Transverse colon (tissue), 4 donors: ENCODE measurements at regions not wholly inside any gene's neighbourhood (a gene's known extent, or its start where the extent isn't known, plus 50 kb on each side); places are given as distances from the start of the nearest gene placed in this dataset.

Experiments
- EP300 ChIP-seq: sonication (generic); formaldehyde crosslinking; IDR thresholded peaks from one replicate; pipeline ENCODE4 v1.6.1; 2017; ENCODE audit warnings: antibody characterized with exemption, low read depth
- POLR2A ChIP-seq: fragments of 450-650 bp; IDR thresholded peaks from one replicate; pipeline ENCODE4 v1.6.1; 2016; ENCODE audit warnings: antibody characterized with exemption, mild to moderate bottlenecking, moderate library complexity
- POLR2AphosphoS5 ChIP-seq, 3 donors: sonication (generic); formaldehyde crosslinking; IDR thresholded peaks; one replicate each; pipeline ENCODE4 v1.6.1; 2016; ENCODE audit warnings: antibody characterized with exemption in 3 of 3
- TF ChIP-seq, protein P1 (sequence below), 5 experiments: fragments of 200-600 bp in 3 of 5; fragments of 450-650 bp in 2 of 5; sonication (generic) in 3 of 5; IDR thresholded peaks; 1 replicate in 2 of 5; 2 replicates in 3 of 5; pipeline ENCODE4 v1.5.1; 2016 to 2017; ENCODE audit warnings: antibody characterized with exemption in 5 of 5, inconsistent platforms in 3 of 5, mild to moderate bottlenecking in 2 of 5, moderate library complexity in 1 of 5

GRCh38 chr5:72658161-72658560 lies 151.0 kb upstream of the ZNF366 start:
- TF ChIP-seq, protein P1, sequence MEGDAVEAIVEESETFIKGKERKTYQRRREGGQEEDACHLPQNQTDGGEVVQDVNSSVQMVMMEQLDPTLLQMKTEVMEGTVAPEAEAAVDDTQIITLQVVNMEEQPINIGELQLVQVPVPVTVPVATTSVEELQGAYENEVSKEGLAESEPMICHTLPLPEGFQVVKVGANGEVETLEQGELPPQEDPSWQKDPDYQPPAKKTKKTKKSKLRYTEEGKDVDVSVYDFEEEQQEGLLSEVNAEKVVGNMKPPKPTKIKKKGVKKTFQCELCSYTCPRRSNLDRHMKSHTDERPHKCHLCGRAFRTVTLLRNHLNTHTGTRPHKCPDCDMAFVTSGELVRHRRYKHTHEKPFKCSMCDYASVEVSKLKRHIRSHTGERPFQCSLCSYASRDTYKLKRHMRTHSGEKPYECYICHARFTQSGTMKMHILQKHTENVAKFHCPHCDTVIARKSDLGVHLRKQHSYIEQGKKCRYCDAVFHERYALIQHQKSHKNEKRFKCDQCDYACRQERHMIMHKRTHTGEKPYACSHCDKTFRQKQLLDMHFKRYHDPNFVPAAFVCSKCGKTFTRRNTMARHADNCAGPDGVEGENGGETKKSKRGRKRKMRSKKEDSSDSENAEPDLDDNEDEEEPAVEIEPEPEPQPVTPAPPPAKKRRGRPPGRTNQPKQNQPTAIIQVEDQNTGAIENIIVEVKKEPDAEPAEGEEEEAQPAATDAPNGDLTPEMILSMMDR (IDR thresholded peaks at IDR 0.05) = no peak
- TF ChIP-seq EP300 (no peak), POLR2A (no peak), POLR2AphosphoS5 (IDR thresholded peaks at IDR 0.05) (no peak)
